Breast epithelium (tissue), 3 donors: ENCODE measurements at regions not wholly inside any gene's neighbourhood (a gene's known extent, or its start where the extent isn't known, plus 50 kb on each side); places are given as distances from the start of the nearest gene placed in this dataset.

Experiments used
- POLR2A ChIP-seq: fragments of 450-650 bp; IDR thresholded peaks from one replicate; pipeline ENCODE4 v1.6.1; 2016; ENCODE audit warnings: antibody characterized with exemption, mild to moderate bottlenecking, moderate library complexity
- POLR2AphosphoS5 ChIP-seq, 3 donors: sonication (generic); formaldehyde crosslinking; IDR thresholded peaks; one replicate each; pipeline ENCODE4 v1.6.1; 2017; ENCODE audit warnings: antibody characterized with exemption in 3 of 3
- TF ChIP-seq, protein P1 (sequence below), 3 donors: fragments of 450-650 bp; IDR thresholded peaks; one replicate each; pipeline ENCODE4 v1.5.1; 2016 to 2017; ENCODE audit warnings: antibody characterized with exemption in 3 of 3, mild to moderate bottlenecking in 3 of 3, moderate library complexity in 3 of 3

DNA sequence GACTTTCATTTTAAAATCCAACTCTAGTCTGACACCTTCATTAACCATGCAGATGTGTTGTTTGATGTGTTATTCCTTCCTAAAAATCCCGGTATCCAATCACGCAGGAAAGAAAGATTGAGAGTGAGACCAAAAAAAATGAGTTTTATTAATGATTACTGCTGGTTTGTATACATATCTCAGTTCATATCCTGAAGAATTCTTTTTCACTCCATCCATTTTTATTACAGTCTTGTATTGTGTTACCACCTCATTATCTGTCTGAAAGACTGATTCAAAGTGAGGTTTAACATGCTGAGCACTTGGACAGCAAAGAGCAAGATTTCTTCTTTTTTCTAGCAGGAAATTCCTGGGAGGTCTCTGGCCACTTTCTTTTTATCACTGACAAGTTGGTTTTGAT, 268.3 kb downstream of the CDH11 start:
- TF ChIP-seq POLR2A: no peak
- TF ChIP-seq, protein P1, sequence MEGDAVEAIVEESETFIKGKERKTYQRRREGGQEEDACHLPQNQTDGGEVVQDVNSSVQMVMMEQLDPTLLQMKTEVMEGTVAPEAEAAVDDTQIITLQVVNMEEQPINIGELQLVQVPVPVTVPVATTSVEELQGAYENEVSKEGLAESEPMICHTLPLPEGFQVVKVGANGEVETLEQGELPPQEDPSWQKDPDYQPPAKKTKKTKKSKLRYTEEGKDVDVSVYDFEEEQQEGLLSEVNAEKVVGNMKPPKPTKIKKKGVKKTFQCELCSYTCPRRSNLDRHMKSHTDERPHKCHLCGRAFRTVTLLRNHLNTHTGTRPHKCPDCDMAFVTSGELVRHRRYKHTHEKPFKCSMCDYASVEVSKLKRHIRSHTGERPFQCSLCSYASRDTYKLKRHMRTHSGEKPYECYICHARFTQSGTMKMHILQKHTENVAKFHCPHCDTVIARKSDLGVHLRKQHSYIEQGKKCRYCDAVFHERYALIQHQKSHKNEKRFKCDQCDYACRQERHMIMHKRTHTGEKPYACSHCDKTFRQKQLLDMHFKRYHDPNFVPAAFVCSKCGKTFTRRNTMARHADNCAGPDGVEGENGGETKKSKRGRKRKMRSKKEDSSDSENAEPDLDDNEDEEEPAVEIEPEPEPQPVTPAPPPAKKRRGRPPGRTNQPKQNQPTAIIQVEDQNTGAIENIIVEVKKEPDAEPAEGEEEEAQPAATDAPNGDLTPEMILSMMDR (IDR thresholded peaks at IDR 0.05): no peak
- TF ChIP-seq POLR2AphosphoS5 (IDR thresholded peaks at IDR 0.05): no peak
